ENCODE measurements at regions not wholly inside any gene's neighbourhood (a gene's known extent, or its start where the extent isn't known, plus 50 kb on each side); places are given as distances from the start of the nearest gene placed in this dataset.

GRCh38 chr3:178001670-178002101 is 534.5 kb upstream of the KCNMB2 start:
- TF ChIP-seq POU6F1 (CRISPR knock-in tag; IDR thresholded peaks at IDR 0.05; ENCODE audit: borderline replicate concordance, low read depth) (no peak), OSR1 (CRISPR knock-in tag; IDR thresholded peaks at IDR 0.05) (no peak), ZNF565 (CRISPR knock-in tag; conservative IDR thresholded peaks at IDR 0.05; ENCODE audit: low read depth) (no peak), ZFP30 (CRISPR knock-in tag; IDR thresholded peaks at IDR 0.05) (no peak), RARB (CRISPR knock-in tag; IDR thresholded peaks at IDR 0.05) (no peak), SNAI2 (CRISPR knock-in tag; IDR thresholded peaks at IDR 0.05) (no peak), ARNTL (CRISPR knock-in tag; IDR thresholded peaks at IDR 0.05; ENCODE audit: borderline replicate concordance, low read depth) (no peak), PATZ1 (CRISPR knock-in tag; IDR thresholded peaks at IDR 0.05; ENCODE audit: borderline replicate concordance) (no peak)

All from SK-N-SH treated with all-trans-retinoic acid at 6 μM for 48 hours (cell line).